ENCODE measurements at regions not wholly inside any gene's neighbourhood (a gene's known extent, or its start where the extent isn't known, plus 50 kb on each side); places are given as distances from the start of the nearest gene placed in this dataset.
A peak's percentile ranks its signal among the peaks of the same experiment; 100 is the strongest.

- peak; percentile 42 for DNase-seq
Observed at GRCh38 chr2:129903586-129904425, 75.7 kb upstream of the RAB6C start.

GRCh38 chr2:129904532-129905446 lies 74.7 kb upstream of the RAB6C start:
- DNase-seq, result no peak

GRCh38 chr2:129905664-129906081 lies 73.8 kb upstream of the RAB6C start:
- no peak for DNase-seq

GRCh38 chr2:129906139-129906860 lies 73.2 kb upstream of the RAB6C start:
- DNase-seq, result no peak

- DNase-seq, result no peak
Observed at GRCh38 chr2:129906861-129907235, 72.6 kb upstream of the RAB6C start.

GRCh38 chr2:129907256-129907998 lies 72.0 kb upstream of the RAB6C start:
- DNase-seq, result no peak

- DNase-seq, result no peak
Observed at GRCh38 chr2:129908721-129909373, 70.6 kb upstream of the RAB6C start.

GRCh38 chr2:129909651-129910418 lies 69.6 kb upstream of the RAB6C start:
- no peak for DNase-seq

- DNase-seq, result no peak
Observed at GRCh38 chr2:129910446-129911362, 68.8 kb upstream of the RAB6C start.

GRCh38 chr2:129911363-129912065 lies 68.0 kb upstream of the RAB6C start:
- no peak for DNase-seq

GRCh38 chr2:129912066-129912820 lies 67.2 kb upstream of the RAB6C start:
- no peak for DNase-seq

- no peak for DNase-seq
Observed at GRCh38 chr2:129912871-129913694, 66.4 kb upstream of the RAB6C start.

- no peak for DNase-seq
Observed at GRCh38 chr2:129913695-129914495, 65.6 kb upstream of the RAB6C start.

- DNase-seq, result no peak
Observed at GRCh38 chr2:129914538-129915302, 64.7 kb upstream of the RAB6C start.

GRCh38 chr2:129915303-129915840 lies 64.1 kb upstream of the RAB6C start:
- DNase-seq, result no peak

Measured in left kidney (tissue), 1 donor.